Fibroblast of skin of left biceps (primary cell): ENCODE measurements at regions not wholly inside any gene's neighbourhood (a gene's known extent, or its start where the extent isn't known, plus 50 kb on each side); places are given as distances from the start of the nearest gene placed in this dataset.
"Not testable (repeated sequence)": the region's sequence is repeated elsewhere in the genome, so short reads cannot be mapped to it uniquely, and the experiment has no call there.

Experiments used
- DNase-seq, 2 experiments: peaks; one replicate each; pipeline ENCODE4 v3.0.0-alpha.2; 2013; ENCODE audit warnings: low read depth in 2 of 2

DNA sequence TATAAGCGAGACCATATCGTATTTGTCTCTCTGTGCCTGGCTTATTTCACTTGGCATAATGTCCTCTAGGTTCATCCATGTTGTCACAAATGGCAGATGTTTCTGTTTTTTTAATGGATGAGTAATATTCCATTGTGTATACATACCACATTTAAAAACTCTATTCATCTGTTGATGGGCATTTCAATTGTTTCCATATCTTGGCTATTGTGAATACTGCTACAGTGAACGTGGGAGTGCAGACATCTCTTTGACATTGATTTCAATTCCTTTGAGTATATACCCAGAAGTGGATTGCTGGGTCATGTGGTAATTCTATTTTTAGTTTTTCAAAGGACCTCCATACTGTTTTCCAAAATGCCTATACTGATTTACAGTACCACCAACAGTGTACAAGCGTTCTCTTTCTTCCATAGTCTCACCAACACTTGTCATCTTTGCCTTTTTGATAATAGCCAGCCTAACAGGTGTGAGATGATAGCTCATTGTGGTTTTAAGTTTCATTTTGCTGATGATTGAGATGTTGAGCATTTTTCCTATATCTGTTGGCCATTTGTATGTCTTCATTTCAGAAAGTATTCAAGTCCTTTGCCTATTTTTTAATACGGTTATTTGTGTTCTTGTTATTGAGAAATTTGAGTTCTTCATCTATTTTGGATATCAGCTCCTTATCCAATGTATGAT is 194.7 kb upstream of the E2F8 start:
- DNase-seq = no peak

DNA sequence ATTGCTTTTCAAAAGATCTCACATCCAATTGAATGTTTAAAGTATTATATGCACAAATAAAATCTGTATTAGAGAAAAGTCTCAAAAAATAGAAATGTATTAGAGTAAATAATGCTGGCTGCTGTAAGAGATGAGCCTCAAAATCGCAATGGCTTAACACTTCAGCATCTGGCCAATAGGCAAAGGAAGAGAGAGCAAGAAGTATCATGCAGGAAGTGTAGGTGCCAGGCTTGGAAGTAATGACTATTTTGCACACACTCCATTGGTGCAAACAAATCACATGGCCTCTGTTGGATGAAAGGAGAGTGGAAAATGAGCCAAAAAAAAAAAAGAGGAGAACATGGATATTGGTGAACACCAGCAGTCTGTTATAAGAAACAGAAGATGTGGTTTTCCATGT is 193.0 kb upstream of the E2F8 start:
- DNase-seq = no peak

DNA sequence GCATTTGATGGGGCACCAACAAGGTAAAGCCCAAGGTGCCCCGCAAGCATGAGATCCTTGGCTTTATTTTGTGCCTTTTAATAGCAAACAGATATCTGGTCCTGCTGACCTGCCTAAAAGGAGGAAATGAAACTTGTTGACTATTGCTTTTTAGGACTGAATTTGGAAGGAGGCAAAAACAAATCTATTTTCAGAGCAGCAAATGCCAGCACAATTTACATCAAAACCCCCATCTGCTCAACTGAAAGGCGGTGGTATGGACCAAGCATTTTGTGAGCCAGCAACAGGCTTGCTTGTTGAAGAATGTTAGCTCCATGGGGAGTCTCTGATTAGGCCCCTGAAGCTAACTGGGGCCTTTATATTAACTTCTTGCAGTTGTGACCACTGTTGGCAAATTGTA is 192.6 kb upstream of the E2F8 start:
- DNase-seq = no peak

DNA sequence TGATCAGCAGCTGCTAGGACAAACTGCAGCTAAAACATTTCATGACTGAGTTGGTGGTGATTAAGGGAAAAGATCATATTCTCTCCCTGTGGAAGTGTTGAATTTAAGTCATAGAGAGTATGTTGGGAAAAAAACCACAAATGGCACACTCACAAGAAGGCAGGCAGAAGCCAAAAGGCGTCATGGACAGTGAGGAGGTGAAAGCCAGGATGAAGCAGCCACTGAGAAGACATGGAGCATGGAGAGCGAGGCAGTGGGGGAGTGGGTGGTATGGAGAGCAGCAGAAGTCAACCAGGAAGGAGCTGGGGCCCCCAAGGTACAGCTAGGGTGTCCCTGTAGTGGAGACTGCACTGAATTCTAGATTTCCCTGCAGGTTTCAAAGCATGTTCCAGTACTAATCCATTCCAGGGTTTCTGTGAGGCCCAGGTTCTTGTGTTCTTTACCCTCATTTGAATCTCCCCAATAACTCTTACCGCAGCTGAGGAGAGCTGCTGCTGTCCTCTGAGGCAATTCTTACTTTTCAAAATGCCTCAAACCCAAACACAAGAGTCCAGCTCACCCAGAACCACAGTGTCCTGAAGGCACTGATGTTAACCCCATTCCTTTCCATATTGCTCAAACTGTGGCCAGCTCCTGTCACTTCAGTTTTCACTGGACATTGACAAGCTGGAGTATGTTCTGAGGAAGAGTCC is 191.8 kb upstream of the E2F8 start:
- peak; percentile 84 to 85 for DNase-seq

DNA sequence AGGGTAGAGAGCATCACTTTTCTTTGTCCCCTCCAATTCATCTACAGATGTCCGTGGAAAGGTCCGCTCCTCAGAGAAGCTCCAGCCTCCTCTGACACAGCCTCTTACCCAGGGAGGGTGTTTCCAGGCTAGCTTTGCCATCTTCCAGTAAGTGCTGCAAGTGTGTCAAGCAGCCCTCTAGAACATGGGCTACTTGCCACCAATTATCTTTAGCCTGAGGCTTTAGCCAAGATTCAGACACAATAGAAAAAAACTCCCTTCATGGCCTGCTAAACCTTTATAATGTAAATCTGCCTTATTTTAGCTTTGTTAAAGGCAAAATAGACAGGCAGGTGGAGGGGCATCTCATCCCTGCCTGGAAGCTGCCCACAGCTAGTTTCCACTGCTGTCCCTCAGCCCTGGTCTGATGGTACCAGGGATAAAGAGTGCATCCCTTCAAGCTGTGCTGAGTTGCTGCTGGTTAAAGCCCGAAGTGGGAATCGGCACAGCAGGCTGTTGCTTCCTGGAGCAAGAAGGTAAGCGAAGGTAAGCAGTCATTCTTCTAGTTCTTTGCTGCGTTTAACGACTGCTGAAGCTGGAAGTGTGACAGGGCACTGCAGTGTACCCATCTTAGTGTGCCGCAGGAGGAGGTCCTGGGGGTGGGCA is 190.1 kb upstream of the E2F8 start:
- DNase-seq = no peak

DNA sequence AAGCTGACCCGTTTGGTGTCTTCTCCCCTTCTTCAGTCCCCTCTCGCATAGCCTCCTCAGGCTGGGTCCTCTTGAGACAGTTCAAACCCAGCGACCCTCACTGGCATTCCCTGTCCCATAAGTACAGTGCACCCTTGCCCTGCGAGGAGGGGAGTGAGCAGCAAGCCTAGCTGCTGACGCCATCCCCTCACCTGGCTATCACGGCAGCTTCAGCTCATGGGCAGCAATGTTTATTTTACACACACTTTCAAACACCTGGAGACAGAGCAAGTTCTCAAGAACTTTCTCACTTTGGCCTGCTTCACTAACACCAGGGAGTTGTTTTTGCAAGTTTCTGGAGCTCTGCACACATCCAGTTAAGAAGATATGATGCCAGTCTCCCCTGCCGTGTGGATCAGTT is 189.6 kb upstream of the E2F8 start:
- DNase-seq = no peak

DNA sequence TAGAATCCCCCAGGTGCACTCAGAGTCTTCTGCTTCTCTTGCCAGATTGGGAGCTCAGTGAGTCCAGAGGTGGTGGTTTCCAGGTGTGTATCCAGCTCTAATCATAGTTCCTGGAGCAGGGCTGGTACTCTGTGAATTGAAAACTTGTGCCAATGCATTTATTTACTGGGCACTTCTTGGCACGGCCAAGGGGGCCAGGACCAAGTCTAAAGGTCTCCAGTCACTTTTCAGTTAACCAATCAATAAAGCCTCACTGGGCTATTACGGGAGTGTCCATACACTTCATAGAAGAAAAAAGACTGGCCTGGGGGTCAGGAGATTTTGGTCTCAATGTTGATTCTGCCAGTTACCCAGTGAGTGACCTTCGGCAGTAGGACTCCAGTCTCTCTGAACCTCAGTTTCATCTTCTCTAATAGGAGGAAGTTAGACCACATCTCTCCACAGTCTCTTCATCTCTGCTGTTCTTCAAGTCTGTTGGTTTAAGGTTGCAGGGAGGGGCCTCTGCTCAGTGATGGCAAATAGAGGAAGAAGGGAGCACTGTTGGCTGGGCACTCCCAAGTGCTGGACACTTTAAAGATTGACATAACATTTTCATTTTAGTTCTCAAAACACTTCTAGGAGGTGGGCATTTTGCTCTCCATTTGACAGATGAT is 188.5 kb upstream of the E2F8 start:
- DNase-seq = no peak

DNA sequence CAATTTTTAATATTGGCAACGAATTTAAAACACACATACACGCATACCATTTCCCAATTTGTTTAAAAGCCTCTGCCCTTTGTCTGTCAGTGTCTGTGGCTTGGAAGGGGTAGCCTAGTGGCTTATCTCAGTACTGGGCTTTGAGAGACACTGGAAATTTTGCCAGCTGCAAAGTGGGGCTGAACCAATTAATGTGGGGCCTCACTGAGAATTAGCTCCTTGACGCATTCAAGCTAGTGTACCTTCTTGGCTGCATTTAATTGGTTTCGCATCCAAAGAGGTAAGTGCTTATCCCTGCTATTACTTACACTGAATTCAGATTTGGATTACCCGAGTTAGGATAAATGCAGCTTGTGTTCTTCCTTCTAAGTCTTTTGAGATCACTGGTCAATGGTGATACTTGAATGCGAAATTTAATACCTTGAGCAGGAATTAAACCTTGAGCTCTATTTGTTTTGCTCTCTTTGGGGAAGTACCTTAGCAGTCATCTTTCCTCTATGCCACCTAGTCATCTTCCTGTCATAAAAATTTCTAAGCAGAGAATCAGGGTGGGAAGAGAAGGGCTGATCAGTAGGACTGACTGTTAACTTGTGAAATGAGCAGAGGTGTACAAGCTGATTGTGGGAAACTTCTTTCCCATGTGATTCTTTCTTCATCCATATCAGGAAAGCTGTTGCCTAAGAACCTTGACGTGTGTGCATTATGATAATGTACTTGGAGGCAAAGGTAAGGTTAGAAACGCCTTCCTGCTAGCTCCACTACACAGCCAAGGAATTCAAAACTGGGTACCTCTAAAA is 187.7 kb upstream of the E2F8 start:
- DNase-seq = no peak

DNA sequence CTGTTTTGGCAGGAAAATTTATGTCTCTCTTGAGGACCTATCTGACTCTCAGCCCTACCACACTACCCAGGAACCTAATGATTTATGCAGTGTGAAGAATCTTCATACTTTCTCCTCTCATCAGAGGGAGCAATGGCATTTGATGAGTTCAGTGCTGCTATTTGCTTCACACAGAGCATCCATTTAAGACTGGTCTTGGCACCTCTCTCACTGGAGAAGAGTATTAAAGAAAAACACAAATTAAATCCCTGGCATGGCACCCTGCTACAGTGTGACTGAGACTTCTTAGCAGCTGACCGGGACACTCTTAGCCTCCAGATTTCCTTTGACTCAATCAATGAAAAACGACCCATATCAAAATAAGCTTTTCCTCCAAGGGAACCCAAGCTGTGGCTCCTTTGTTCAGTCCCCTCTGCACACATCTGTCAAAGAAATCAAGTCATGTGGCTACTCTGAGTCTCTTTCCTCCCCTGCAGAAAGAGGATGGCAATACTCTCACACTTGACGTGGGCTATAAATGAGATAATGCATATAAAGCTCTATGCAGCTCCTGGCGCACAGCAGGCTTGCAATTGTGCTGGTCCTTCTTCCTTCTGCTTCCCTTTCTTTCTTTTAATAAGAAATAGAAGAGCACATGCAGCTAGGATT is 186.1 kb upstream of the E2F8 start:
- no peak for DNase-seq

DNA sequence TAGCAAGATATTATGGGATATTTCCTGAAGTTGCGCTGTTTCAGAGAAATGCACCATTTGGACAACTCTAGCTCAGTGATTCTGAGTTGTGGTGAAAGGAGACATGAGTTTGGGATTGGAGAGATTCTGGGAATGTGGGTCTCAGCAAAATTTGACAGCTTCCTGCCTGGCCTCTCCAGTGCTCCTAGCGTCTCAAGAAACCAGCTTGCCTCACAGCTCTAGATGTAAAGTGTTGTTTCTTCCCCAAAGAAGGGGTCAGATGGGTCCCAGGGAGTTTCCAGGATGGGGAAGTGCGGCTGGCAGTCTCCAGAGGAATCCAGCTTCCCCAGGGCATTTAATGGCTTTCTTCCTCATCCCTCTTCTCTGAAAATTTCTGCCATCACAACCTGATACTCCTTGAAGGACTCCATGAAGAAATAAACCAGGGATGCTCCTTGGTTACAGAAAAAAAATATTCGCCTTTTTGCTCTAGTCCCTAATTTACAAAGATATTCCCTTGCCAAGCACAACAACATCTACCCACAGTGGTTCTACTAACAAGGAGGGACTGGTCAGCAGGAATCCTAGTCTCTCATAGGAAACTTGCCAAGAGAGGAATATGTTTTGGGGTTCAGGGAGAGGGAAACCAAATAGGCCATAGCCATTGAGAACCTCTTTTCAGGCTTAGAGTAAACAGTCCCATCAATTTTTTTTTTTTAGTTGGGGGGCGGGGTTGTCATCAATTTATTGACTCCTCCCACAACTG is 185.4 kb upstream of the E2F8 start:
- no peak for DNase-seq

DNA sequence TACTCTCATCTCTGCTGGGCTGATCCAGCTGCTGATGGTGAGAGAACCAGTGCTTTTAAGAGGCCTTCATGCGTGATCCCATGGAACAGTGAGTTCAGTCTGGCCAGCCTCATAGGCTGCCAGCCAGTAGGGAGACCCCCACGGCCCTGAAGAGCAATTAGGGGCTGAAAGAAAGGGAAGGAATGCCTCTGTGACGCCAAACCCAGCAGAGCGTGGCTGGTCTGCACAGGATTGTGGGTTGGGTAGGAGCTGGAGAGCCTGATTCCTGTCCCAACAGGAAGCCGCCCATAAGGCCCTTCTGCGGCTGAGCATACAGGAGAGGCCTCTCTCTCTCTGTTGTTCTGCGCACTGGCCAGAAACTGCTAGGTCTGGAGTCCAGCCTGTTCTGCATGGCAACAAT is 181.5 kb upstream of the E2F8 start:
- no peak for DNase-seq

DNA sequence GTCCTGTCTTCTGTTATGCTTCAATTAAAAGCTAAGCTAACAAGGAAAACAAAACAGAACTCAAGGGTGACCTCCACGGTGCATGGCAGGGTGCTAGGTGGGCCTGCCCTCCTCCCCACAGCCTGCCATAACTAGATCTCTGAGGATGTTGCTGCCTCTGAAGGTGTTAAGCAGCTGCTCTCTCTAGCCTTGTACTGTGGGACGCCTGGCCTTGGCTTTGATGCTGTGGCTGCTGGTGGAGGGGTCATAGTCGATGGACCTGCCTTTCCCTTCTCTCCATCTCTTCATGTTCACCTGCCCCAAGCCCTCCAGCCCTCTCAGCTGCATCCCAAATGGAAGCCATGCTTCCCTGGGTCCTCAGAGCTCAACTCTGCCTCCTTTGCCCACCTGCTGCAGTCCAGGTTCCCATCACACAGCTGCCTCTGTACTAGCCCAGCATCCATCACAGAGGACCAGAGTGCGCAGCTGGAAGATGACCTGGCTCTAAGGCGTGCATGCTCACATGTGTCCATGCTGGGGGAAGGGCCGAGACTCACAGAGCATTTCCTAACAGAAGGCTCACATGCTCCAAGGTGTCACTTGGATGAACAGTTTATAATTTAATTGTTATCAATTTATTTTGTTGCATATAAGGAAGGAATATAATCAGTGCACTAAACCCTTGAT is 180.3 kb upstream of the E2F8 start:
- no peak for DNase-seq

DNA sequence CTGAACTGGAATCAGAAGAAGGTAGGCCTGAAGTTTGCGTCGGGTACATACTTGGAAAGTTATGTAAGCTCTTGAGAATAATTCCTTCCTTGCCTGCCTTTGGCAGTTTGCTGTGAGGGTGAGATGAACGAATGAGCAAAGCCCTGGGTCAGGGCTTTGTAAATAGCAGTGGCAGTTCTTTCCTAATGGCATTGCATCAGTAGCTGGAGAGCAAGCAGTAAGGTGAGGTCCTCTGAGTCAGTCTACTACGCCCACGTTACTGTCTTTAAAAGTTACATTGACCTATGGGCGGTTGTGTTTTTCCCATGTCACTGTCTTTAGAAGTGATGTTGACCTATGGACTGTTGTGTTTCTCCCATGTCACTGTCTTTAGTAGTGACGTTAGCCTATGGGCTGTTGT is 179.1 kb upstream of the E2F8 start:
- DNase-seq = no peak

DNA sequence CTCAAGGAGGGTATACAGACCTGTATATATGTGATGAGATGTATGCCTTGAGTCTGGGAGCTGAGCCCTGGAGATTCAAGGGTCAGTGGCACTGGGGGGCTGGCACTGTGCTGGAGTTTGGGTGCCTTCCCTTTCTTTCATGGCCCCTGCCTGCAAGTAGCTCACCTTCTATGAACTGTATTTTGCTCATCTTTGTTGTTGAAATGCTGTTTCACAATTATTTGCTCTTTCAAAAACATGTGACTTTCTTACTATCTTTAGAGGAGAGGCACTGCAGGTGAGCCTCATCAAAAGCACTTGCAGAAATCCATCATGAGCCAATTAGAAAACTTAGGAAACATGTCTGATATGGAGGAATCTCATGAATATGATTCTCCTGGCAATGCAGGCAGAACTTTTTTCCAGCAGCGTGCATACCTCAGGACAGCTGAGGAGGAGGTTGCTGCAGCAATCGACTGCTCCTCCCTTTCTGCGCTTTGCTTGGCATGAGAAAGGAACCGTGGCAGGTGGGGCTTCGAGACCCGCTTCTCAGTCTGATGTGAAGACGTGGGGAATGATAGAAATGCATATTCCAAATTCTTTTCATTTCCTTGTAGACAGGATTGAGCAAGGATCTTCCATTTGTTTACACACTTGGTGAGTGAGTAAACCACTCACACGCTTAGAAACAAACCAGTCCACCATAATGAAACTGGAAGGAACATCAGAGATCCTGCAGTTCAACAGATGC is 178.4 kb upstream of the E2F8 start:
- peak in 1 of 2 experiments; percentile 48 for DNase-seq

DNA sequence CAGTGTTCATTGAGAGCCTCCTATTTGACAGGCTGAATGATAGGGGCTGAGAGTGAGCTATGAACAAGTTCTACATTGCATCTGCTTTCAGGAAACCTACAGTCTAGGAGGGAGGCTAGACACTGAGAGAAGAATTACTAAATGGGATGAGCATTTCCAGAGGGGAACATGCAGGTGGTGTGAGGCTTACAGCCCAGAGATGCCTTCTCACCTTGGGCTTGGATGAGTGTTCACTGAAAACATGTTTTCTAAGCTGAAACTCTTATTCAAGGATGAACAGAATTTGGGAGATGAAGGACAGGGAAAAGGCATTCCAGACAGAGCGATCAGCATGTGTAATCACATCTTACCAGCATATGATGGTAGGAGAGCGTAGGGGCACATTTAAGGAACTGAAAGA is 177.5 kb upstream of the E2F8 start:
- DNase-seq = no peak

DNA sequence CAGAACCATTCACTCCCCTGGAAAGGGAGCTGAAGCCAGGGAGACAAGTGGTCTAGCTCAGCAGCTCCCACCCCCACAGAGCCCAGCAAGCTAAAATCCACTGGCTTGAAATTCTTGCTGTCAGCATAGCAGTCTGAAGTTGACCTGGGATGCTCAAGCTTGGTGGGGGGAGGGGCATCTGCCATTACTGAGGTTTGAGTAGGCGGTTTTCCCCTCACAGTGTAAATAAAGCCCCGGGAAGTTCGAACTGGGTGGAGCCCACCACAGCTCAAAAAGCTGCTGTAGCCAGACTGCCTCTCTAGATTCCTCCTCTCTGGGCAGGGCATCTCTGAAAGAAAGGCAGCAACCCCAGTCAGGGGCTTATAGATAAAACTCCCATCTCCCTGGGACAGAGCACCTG is 171.3 kb upstream of the E2F8 start:
- DNase-seq = not testable (repeated sequence)

DNA sequence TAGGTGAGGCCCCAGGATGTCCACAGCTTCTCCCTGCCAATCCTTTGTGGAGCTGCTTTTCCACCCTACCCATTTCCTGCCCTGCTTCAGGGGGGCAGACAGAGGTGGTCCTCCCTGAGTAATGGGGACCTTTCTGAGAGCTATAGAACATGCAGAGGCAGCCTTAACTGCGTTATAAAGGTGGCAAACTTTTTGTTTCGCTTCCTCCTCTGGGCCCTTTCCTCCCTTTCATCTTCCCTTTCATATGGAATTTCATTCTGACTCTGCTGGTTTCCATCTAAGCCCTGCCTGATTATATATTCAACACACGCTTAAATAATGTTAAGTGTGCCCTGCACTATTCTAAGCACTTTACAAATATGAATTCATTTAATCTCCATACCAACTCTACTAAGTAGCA is 169.3 kb upstream of the E2F8 start:
- DNase-seq = no peak

DNA sequence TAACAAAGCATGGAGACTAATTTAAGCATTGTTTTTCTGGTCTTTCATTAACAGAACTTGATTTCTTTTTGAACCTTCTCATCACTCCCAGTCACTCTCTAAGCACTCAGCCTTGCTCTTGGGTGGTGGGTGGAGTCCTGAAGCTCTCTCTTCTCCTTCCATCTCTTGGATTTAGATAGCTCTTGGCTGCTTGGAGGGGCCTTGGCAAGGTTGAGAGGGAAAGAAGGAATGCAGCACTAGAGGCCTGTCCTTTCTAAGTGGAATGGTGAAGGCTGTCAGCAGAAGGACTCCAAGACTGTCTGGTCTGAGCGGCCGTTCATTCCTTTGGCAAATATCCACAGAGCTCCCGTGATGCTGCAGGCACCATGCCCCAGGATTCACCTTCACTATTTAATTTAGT is 168.6 kb upstream of the E2F8 start:
- DNase-seq = no peak

DNA sequence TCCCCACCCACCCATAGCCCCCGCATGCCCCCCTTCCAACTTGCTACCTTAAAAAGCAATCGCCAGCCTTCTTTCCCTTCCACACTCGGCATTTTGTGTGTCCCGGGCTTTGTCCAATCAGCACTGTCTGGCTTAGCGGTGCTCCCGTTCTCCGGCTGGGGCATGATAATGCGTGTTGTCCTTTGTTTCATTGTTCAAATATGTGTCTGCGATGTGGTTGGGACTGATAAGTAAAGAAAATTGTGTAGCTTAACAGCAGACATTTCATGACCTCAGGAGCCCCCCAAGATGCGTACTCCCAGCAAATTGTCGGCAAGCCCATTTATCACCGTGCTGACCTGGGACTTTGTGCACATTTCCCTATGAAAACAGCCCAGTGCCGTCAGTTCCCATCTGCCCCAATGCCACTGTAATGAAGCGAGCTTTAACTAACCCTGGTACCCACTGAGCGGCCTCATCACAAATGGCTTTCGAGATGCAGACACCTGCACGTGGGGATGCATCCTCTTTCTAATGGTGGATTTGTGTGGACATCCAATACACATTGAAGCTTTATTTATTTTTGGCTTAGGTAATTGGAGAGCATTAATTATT is 167.0 kb upstream of the E2F8 start:
- DNase-seq = no peak
